Ectodermal cell (in vitro differentiated cells): ENCODE measurements at regions not wholly inside any gene's neighbourhood (a gene's known extent, or its start where the extent isn't known, plus 50 kb on each side); places are given as distances from the start of the nearest gene placed in this dataset.
"Not testable (repeated sequence)": the region's sequence is repeated elsewhere in the genome, so short reads cannot be mapped to it uniquely, and the experiment has no call there.

ENCODE experiments used
- H3K27ac ChIP-seq: 2 replicates; pipeline ENCODE4 v1.7.0; 2013; ENCODE audit warnings: mild to moderate bottlenecking, low read depth, low read length; ENCODE audit not compliant: insufficient read depth, poor library complexity, severe bottlenecking
- H3K27me3 ChIP-seq: 2 replicates; pipeline ENCODE4 v1.7.0; 2013; ENCODE audit warnings: mild to moderate bottlenecking, low read length; ENCODE audit not compliant: insufficient read depth, control insufficient read depth, poor library complexity, severe bottlenecking
- H3K36me3 ChIP-seq: one replicate; pipeline ENCODE4 v1.7.0; 2013; ENCODE audit warnings: low read length; ENCODE audit not compliant: control insufficient read depth, insufficient read depth
- H3K4me1 ChIP-seq: one replicate; pipeline ENCODE4 v1.7.0; 2013; ENCODE audit warnings: low read length; ENCODE audit not compliant: control insufficient read depth, insufficient read depth
- H3K4me3 ChIP-seq: 2 replicates; pipeline ENCODE4 v1.7.0; 2013; ENCODE audit warnings: low read depth, low read length, control low read depth; ENCODE audit not compliant: insufficient read depth
- H3K9me3 ChIP-seq: 2 replicates; pipeline ENCODE4 v1.7.0; 2013; ENCODE audit warnings: mild to moderate bottlenecking, low read length, moderate library complexity; ENCODE audit not compliant: control insufficient read depth
- WGBS, 2 experiments: methylation state at CpG; one replicate each; pipeline ENCODE4 v1.1.7; 2013; ENCODE audit warnings: missing lambda C conversion rate in 2 of 2; 5-methylcytosine and 5-hydroxymethylcytosine counted together

- H3K27me3 ChIP-seq: no peaks in the 10 kb centered on the region
- no peaks in the 10 kb centered on the region for H3K9me3 ChIP-seq
- no peaks in the 10 kb centered on the region for H3K36me3 ChIP-seq
- no peak overlapping the region for H3K4me3 ChIP-seq
- H3K4me1 ChIP-seq: no peaks in the 10 kb centered on the region
- no peak overlapping the region for H3K27ac ChIP-seq
- WGBS, 2 experiments: 87 to 90% methylated on average over 5 of the region's 5 CpGs
Measured at GRCh38 chr16:26717826-26718225, 348.9 kb upstream of the C16orf82 start.

- Histone ChIP-seq H3K36me3 (no peaks in the 10 kb centered on the region), H3K4me1 (no peaks in the 10 kb centered on the region), H3K27me3 (no peaks in the 10 kb centered on the region), H3K4me3 (no peak overlapping the region), H3K9me3 (no peaks in the 10 kb centered on the region), H3K27ac (no peak overlapping the region)
- WGBS, 2 experiments: 92 to 95% methylated on average over 6 of the region's 6 CpGs
Measured at GRCh38 chr16:26721290-26721689, 345.4 kb upstream of the C16orf82 start.

- not testable (repeated sequence) for H3K4me3 ChIP-seq, H3K36me3 ChIP-seq, H3K27ac ChIP-seq, H3K27me3 ChIP-seq, H3K9me3 ChIP-seq, H3K4me1 ChIP-seq
- 99 to 100% methylated on average over 1 to 3 of the region's 3 CpGs for WGBS, 2 experiments
Measured at GRCh38 chr16:26721957-26722356, 344.8 kb upstream of the C16orf82 start.

- Histone ChIP-seq H3K4me3 (no peak overlapping the region), H3K27ac (no peak overlapping the region), H3K27me3 (no peaks in the 10 kb centered on the region), H3K36me3 (no peaks in the 10 kb centered on the region), H3K4me1 (no peaks in the 10 kb centered on the region), H3K9me3 (no peaks in the 10 kb centered on the region)
- 87 to 88% methylated on average over 8 of the region's 8 CpGs for WGBS, 2 experiments
Measured at GRCh38 chr16:26724189-26724588, 342.5 kb upstream of the C16orf82 start.

GRCh38 chr16:26727848-26728247, 338.9 kb upstream of the C16orf82 start:
- Histone ChIP-seq H3K9me3 (no peaks in the 10 kb centered on the region), H3K27me3 (no peaks in the 10 kb centered on the region), H3K27ac (no peak overlapping the region), H3K4me1 (no peaks in the 10 kb centered on the region), H3K4me3 (no peak overlapping the region), H3K36me3 (no peaks in the 10 kb centered on the region)
- WGBS, 2 experiments: 79 to 83% methylated on average over 9 of the region's 9 CpGs

GRCh38 chr16:26729951-26730541, 336.7 kb upstream of the C16orf82 start:
- H3K4me1 ChIP-seq: no peaks in the 10 kb centered on the region
- H3K27ac ChIP-seq: no peak overlapping the region
- no peaks in the 10 kb centered on the region for H3K9me3 ChIP-seq
- 88 to 94% methylated on average over 2 of the region's 2 CpGs for WGBS, 2 experiments
- no peaks in the 10 kb centered on the region for H3K36me3 ChIP-seq
- H3K27me3 ChIP-seq: no peaks in the 10 kb centered on the region
- no peak overlapping the region for H3K4me3 ChIP-seq

GRCh38 chr16:26731729-26732128, 335.0 kb upstream of the C16orf82 start:
- Histone ChIP-seq H3K36me3 (no peaks in the 10 kb centered on the region), H3K4me1 (no peaks in the 10 kb centered on the region)
- WGBS, 2 experiments: 75 to 82% methylated on average over 4 of the region's 4 CpGs

GRCh38 chr16:26733710-26734109, 333.0 kb upstream of the C16orf82 start:
- Histone ChIP-seq H3K9me3 (no peaks in the 10 kb centered on the region), H3K27me3 (no peaks in the 10 kb centered on the region), H3K4me3 (no peak overlapping the region), H3K27ac (no peak overlapping the region), H3K36me3 (no peaks in the 10 kb centered on the region), H3K4me1 (no peaks in the 10 kb centered on the region)
- 85 to 89% methylated on average over 1 of the region's 1 CpG for WGBS, 2 experiments

More at GRCh38 chr16:26731729-26732128, 335.0 kb upstream of the C16orf82 start:
- H3K27ac ChIP-seq: no peak overlapping the region
- H3K27me3 ChIP-seq: no peaks in the 10 kb centered on the region
- no peaks in the 10 kb centered on the region for H3K9me3 ChIP-seq
- H3K4me3 ChIP-seq: no peak overlapping the region

- 95 to 97% methylated on average over 3 of the region's 3 CpGs for WGBS, 2 experiments
- H3K27me3 ChIP-seq: no peaks in the 10 kb centered on the region
- no peaks in the 10 kb centered on the region for H3K9me3 ChIP-seq
- peaks cover 4% of the 10 kb centered on the region for H3K4me1 ChIP-seq
- no peak overlapping the region for H3K4me3 ChIP-seq
- H3K27ac ChIP-seq: no peak overlapping the region
- H3K36me3 ChIP-seq: no peaks in the 10 kb centered on the region
Measured at GRCh38 chr16:26735521-26735920, 331.2 kb upstream of the C16orf82 start.

- Histone ChIP-seq H3K9me3 (no peaks in the 10 kb centered on the region), H3K4me3 (no peak overlapping the region), H3K27me3 (no peaks in the 10 kb centered on the region), H3K4me1 (peaks cover 4% of the 10 kb centered on the region), H3K27ac (no peak overlapping the region), H3K36me3 (no peaks in the 10 kb centered on the region)
- 76 to 87% methylated on average over 3 to 4 of the region's 4 CpGs for WGBS, 2 experiments
Measured at GRCh38 chr16:26736084-26736483, 330.6 kb upstream of the C16orf82 start.

GRCh38 chr16:26740771-26741170, 326.0 kb upstream of the C16orf82 start:
- H3K9me3 ChIP-seq: no peaks in the 10 kb centered on the region
- no peak overlapping the region for H3K4me3 ChIP-seq
- H3K36me3 ChIP-seq: no peaks in the 10 kb centered on the region
- no peak overlapping the region for H3K27ac ChIP-seq
- peaks cover 4% of the 10 kb centered on the region for H3K27me3 ChIP-seq
- peaks cover 4% of the 10 kb centered on the region for H3K4me1 ChIP-seq
- WGBS, 2 experiments: 93 to 100% methylated on average over 1 of the region's 2 CpGs
